ENCODE measurements at regions not wholly inside any gene's neighbourhood (a gene's known extent, or its start where the extent isn't known, plus 50 kb on each side); places are given as distances from the start of the nearest gene placed in this dataset.

- H3K36me3 Mint-ChIP-seq (ENCODE audit: low read depth): no peaks in the 10 kb centered on the region; the same call in 1 of the 3 replicates
- H3K27ac Mint-ChIP-seq: no peak overlapping the region
- no peak for ATAC-seq
Measured at GRCh38 chr22:47784367-47784983, 1022.0 kb downstream of the TBC1D22A start.

More at GRCh38 chr22:47784367-47784983, 1022.0 kb downstream of the TBC1D22A start:
- Histone ChIP-seq H3K4me2 (no peak overlapping the region), H3K27me3 (ENCODE audit: insufficient read depth) (no peaks in the 10 kb centered on the region), H4K20me1 (replicated peaks; ENCODE audit: insufficient read depth) (no peaks in the 10 kb centered on the region), H2AFZ (no peak overlapping the region), H3K27ac (ENCODE audit: low read depth) (no peak overlapping the region), H3K36me3 (ENCODE audit: insufficient read depth) (peaks cover under 1% of the 10 kb centered on the region; the same call in 1 of the 2 replicates), H3F3A (replicated peaks; ENCODE audit: low read depth) (no peaks in the 10 kb centered on the region), H3K4me1 (ENCODE audit: insufficient read depth) (no peaks in the 10 kb centered on the region), H3K4me3 (no peak overlapping the region), H3K79me2 (replicated peaks; ENCODE audit: insufficient read depth) (no peaks in the 10 kb centered on the region), H3K9me2 (ENCODE audit: insufficient read depth) (no peaks in the 10 kb centered on the region)
- peaks cover 12% of the 10 kb centered on the region for H3K27me3 Mint-ChIP-seq (ENCODE audit: insufficient read depth, low read depth, poor library complexity)
- no peak for DNase-seq (ENCODE audit: low spot score)
- H3K4me3 Mint-ChIP-seq: no peak overlapping the region
- TF ChIP-seq STAT1 (IDR thresholded peaks at IDR 0.05; ENCODE audit: unreplicated experiment): no peak
- no peak for TF ChIP-seq NANOG (IDR thresholded peaks at IDR 0.05; ENCODE audit: borderline replicate concordance)
- TF ChIP-seq REST (IDR thresholded peaks at IDR 0.05; ENCODE audit: unreplicated experiment): no peak
- no peak for TF ChIP-seq ZNF331 (CRISPR knock-in tag; IDR thresholded peaks at IDR 0.05; ENCODE audit: low read depth)
- TF ChIP-seq POLR2AphosphoS5 (IDR thresholded peaks at IDR 0.05; ENCODE audit: low read depth): no peak
- TF ChIP-seq ZNF462 (CRISPR knock-in tag; IDR thresholded peaks at IDR 0.05): no peak
- TF ChIP-seq ZNF114 (CRISPR knock-in tag; IDR thresholded peaks at IDR 0.05): no peak
- no peak for TF ChIP-seq EZH2phosphoT487 (IDR thresholded peaks at IDR 0.05; ENCODE audit: unreplicated experiment)
- no peak for TF ChIP-seq CREB1 (CRISPR knock-in tag; IDR thresholded peaks at IDR 0.05; ENCODE audit: low read depth)
- TF ChIP-seq CTCF (conservative IDR thresholded peaks at IDR 0.05; ENCODE audit: low read depth in 2 of 2): no peak
- TF ChIP-seq JUNB (IDR thresholded peaks at IDR 0.05; ENCODE audit: unreplicated experiment): no peak
- no peak for TF ChIP-seq EZH2 (IDR thresholded peaks at IDR 0.05; ENCODE audit: low read depth, unreplicated experiment)
- no peak for TF ChIP-seq ETS1 (IDR thresholded peaks at IDR 0.05)
- H3K9me3 Mint-ChIP-seq: peaks cover 15% of the 10 kb centered on the region
- H3K4me1 Mint-ChIP-seq: no peaks in the 10 kb centered on the region; the same call in 1 of the 3 replicates

Data from GM23338 (cell line).